NCI-H187 (cell line): ENCODE measurements at regions not wholly inside any gene's neighbourhood (a gene's known extent, or its start where the extent isn't known, plus 50 kb on each side); places are given as distances from the start of the nearest gene placed in this dataset.
"Not testable (repeated sequence)": the region's sequence is repeated elsewhere in the genome, so short reads cannot be mapped to it uniquely, and the experiment has no call there.

Experiments used
- DNase-seq, 2 experiments: peaks; one replicate each; lab custom pipeline; 2025; lab: John Stamatoyannopoulos, UW

- not testable (repeated sequence) for DNase-seq
Observed at GRCh38 chr1:217039139-217039538, 315.9 kb upstream of the ESRRG start.

- no peak for DNase-seq
Observed at GRCh38 chr1:217036757-217037156, 313.5 kb upstream of the ESRRG start.

GRCh38 chr1:217032715-217033367 is 309.6 kb upstream of the ESRRG start:
- DNase-seq: no peak

GRCh38 chr1:217029281-217030157 is 306.3 kb upstream of the ESRRG start:
- no peak for DNase-seq

- DNase-seq: no peak
Observed at GRCh38 chr1:217027403-217028080, 304.3 kb upstream of the ESRRG start.

GRCh38 chr1:217026531-217026930 is 303.3 kb upstream of the ESRRG start:
- DNase-seq: no peak

- no peak for DNase-seq
Observed at GRCh38 chr1:217025381-217025780, 302.2 kb upstream of the ESRRG start.

GRCh38 chr1:217024911-217025310 is 301.7 kb upstream of the ESRRG start:
- DNase-seq: no peak

GRCh38 chr1:217021956-217022355 is 298.7 kb upstream of the ESRRG start:
- no peak for DNase-seq

GRCh38 chr1:217021400-217021799 is 298.2 kb upstream of the ESRRG start:
- no peak for DNase-seq

- no peak for DNase-seq
Observed at GRCh38 chr1:217019475-217019874, 296.2 kb upstream of the ESRRG start.

- no peak for DNase-seq
Observed at GRCh38 chr1:217018648-217019047, 295.4 kb upstream of the ESRRG start.

- no peak for DNase-seq
Observed at GRCh38 chr1:217017165-217017564, 293.9 kb upstream of the ESRRG start.

- no peak for DNase-seq
Observed at GRCh38 chr1:217014066-217014465, 290.8 kb upstream of the ESRRG start.

GRCh38 chr1:217012659-217013058 is 289.4 kb upstream of the ESRRG start:
- DNase-seq: no peak

GRCh38 chr1:217011097-217011496 is 287.9 kb upstream of the ESRRG start:
- no peak for DNase-seq

- no peak for DNase-seq
Observed at GRCh38 chr1:217010253-217010652, 287.0 kb upstream of the ESRRG start.

GRCh38 chr1:217009376-217009775 is 286.1 kb upstream of the ESRRG start:
- DNase-seq: no peak

- DNase-seq: no peak
Observed at GRCh38 chr1:217004776-217005436, 281.7 kb upstream of the ESRRG start.

- DNase-seq: no peak
Observed at GRCh38 chr1:217003355-217003754, 280.1 kb upstream of the ESRRG start.

- no peak for DNase-seq
Observed at GRCh38 chr1:216997831-216998230, 274.6 kb upstream of the ESRRG start.

- DNase-seq: no peak
Observed at GRCh38 chr1:216997069-216997468, 273.8 kb upstream of the ESRRG start.
